H9 (cell line): ENCODE measurements at regions not wholly inside any gene's neighbourhood (a gene's known extent, or its start where the extent isn't known, plus 50 kb on each side); places are given as distances from the start of the nearest gene placed in this dataset.

Source experiments
- DNase-seq: peaks from one replicate; pipeline ENCODE4 v3.0.0-alpha.2; 2017
- H2AFZ ChIP-seq: one replicate; pipeline ENCODE4 v1.6.1; 2013; ENCODE audit warnings: mild to moderate bottlenecking, low read length, control low read depth, moderate library complexity
- H2AK5ac ChIP-seq: 2 replicates; pipeline ENCODE4 v1.6.1; 2013; ENCODE audit warnings: low read length, control low read depth, mixed read lengths; ENCODE audit not compliant: insufficient read length
- H2BK120ac ChIP-seq: one replicate; pipeline ENCODE4 v1.6.1; 2013; ENCODE audit warnings: low read depth, mild to moderate bottlenecking, low read length, control low read depth, inconsistent platforms; ENCODE audit not compliant: poor library complexity, severe bottlenecking
- H2BK12ac ChIP-seq: 2 replicates; pipeline ENCODE4 v1.6.1; 2013; ENCODE audit warnings: low read length, control low read depth, mixed read lengths, low read depth; ENCODE audit not compliant: insufficient read length
- H2BK15ac ChIP-seq: 2 replicates; pipeline ENCODE4 v1.6.1; 2013; ENCODE audit warnings: low read depth, low read length, control low read depth
- H2BK20ac ChIP-seq: one replicate; pipeline ENCODE4 v1.6.1; 2013; ENCODE audit warnings: low read depth, mild to moderate bottlenecking, low read length, control low read depth, inconsistent platforms; ENCODE audit not compliant: poor library complexity, severe bottlenecking
- H2BK5ac ChIP-seq: 2 replicates; pipeline ENCODE4 v1.6.1; 2013; ENCODE audit warnings: low read length, control low read depth, mixed read lengths; ENCODE audit not compliant: insufficient read length
- H3K14ac ChIP-seq: 2 replicates; pipeline ENCODE4 v1.6.1; 2013; ENCODE audit warnings: low read length, control low read depth; ENCODE audit not compliant: insufficient read depth
- H3K18ac ChIP-seq: 2 replicates; pipeline ENCODE4 v1.6.1; 2013; ENCODE audit warnings: low read depth, mild to moderate bottlenecking, mixed read lengths, low read length, control low read depth; ENCODE audit not compliant: insufficient read length
- H3K23ac ChIP-seq: 2 replicates; pipeline ENCODE4 v1.6.1; 2013; ENCODE audit warnings: low read length, control low read depth, mixed read lengths, low read depth; ENCODE audit not compliant: insufficient read length
- H3K23me2 ChIP-seq: 2 replicates; pipeline ENCODE4 v1.6.1; 2013; ENCODE audit warnings: low read depth, mild to moderate bottlenecking, mixed read lengths, low read length, control low read depth; ENCODE audit not compliant: insufficient read length, poor library complexity, severe bottlenecking
- H3K27ac ChIP-seq: 2 replicates; pipeline ENCODE4 v1.5.1; 2013; ENCODE audit warnings: low read length, control low read depth, mixed read lengths, low read depth; ENCODE audit not compliant: insufficient read length
- H3K27me3 ChIP-seq: 2 replicates; pipeline ENCODE4 v1.6.1; 2013; ENCODE audit warnings: low read length, control low read depth, inconsistent platforms; ENCODE audit not compliant: insufficient read depth
- H3K4ac ChIP-seq: 2 replicates; pipeline ENCODE4 v1.6.1; 2013; ENCODE audit warnings: low read depth, mild to moderate bottlenecking, control low read depth, inconsistent platforms, low read length, moderate library complexity
- H3K4me1 ChIP-seq: 2 replicates; pipeline ENCODE4 v1.6.1; 2013; ENCODE audit warnings: low read length, control low read depth, inconsistent platforms; ENCODE audit not compliant: insufficient read depth
- H3K4me2 ChIP-seq: 2 replicates; pipeline ENCODE4 v1.6.1; 2013; ENCODE audit warnings: low read length, control low read depth, mixed read lengths; ENCODE audit not compliant: insufficient read length, insufficient read depth
- H3K56ac ChIP-seq: 2 replicates; pipeline ENCODE4 v1.6.1; 2013; ENCODE audit warnings: low read depth, mild to moderate bottlenecking, mixed read lengths, low read length, control low read depth; ENCODE audit not compliant: insufficient read length
- H3K79me1 ChIP-seq: 2 replicates; pipeline ENCODE4 v1.6.1; 2013; ENCODE audit warnings: low read depth, mild to moderate bottlenecking, moderate library complexity, low read length, control low read depth, inconsistent platforms; ENCODE audit not compliant: insufficient read depth, poor library complexity, severe bottlenecking
- H3K79me2 ChIP-seq: 2 replicates; pipeline ENCODE4 v1.6.1; 2013; ENCODE audit warnings: low read length, control low read depth, inconsistent platforms; ENCODE audit not compliant: insufficient read depth
- H3K9ac ChIP-seq: 2 replicates; pipeline ENCODE4 v1.6.1; 2013; ENCODE audit warnings: low read length, control low read depth, mixed read lengths; ENCODE audit not compliant: insufficient read length; ENCODE audit errors: extremely low read depth
- H3K9me3 ChIP-seq: one replicate; pipeline ENCODE4 v1.6.1; 2013; ENCODE audit warnings: low read depth, low read length, inconsistent platforms; ENCODE audit not compliant: control insufficient read depth
- H3T11ph ChIP-seq: one replicate; pipeline ENCODE4 v1.6.1; 2013; ENCODE audit warnings: mild to moderate bottlenecking, low read length, control low read depth, inconsistent platforms
- H4K20me1 ChIP-seq: one replicate; pipeline ENCODE4 v1.6.1; 2013; ENCODE audit not compliant: control insufficient read depth, insufficient read length, insufficient read depth
- H4K5ac ChIP-seq: 2 replicates; pipeline ENCODE4 v1.6.1; 2013; ENCODE audit warnings: low read depth, mild to moderate bottlenecking, mixed read lengths, low read length, control low read depth; ENCODE audit not compliant: insufficient read length
- H4K8ac ChIP-seq: replicated peaks from 2 replicates; pipeline ENCODE4 v1.6.1; 2013; ENCODE audit warnings: low read length, control low read depth, mixed read lengths, low read depth; ENCODE audit not compliant: insufficient read length
- H4K91ac ChIP-seq: 2 replicates; pipeline ENCODE4 v1.6.1; 2013; ENCODE audit warnings: low read depth, mild to moderate bottlenecking, moderate library complexity, mixed read lengths, low read length, control low read depth; ENCODE audit not compliant: insufficient read length
- H3K27ac Mint-ChIP-seq, 3 experiments: 2 replicates in 2 of 3; 3 replicates in 1 of 3; pipeline ENCODE4 v1.8.0; 2020 to 2021; ENCODE audit warnings: mixed read lengths in 3 of 3, mild to moderate bottlenecking in 1 of 3, moderate library complexity in 1 of 3
- H3K27me3 Mint-ChIP-seq: 2 replicates; pipeline ENCODE4 v1.8.0; 2021; ENCODE audit warnings: low read depth, mild to moderate bottlenecking, moderate library complexity, mixed read lengths
- H3K36me3 Mint-ChIP-seq, 3 experiments: 2 replicates in 2 of 3; 3 replicates in 1 of 3; pipeline ENCODE4 v1.8.0; 2020 to 2021; ENCODE audit warnings: low read depth in 3 of 3, mixed read lengths in 3 of 3; ENCODE audit not compliant: insufficient read depth in 1 of 3
- H3K4me1 Mint-ChIP-seq, 2 experiments: 2 replicates each; pipeline ENCODE4 v1.8.0; 2020; ENCODE audit warnings: mixed read lengths in 2 of 2
- H3K4me3 Mint-ChIP-seq, 2 experiments: 2 replicates in 1 of 2; 3 replicates in 1 of 2; pipeline ENCODE4 v1.8.0; 2020 to 2021; ENCODE audit warnings: mild to moderate bottlenecking in 2 of 2, mixed read lengths in 2 of 2, moderate library complexity in 1 of 2
- H3K9me3 Mint-ChIP-seq, 2 experiments: 2 replicates in 1 of 2; 3 replicates in 1 of 2; pipeline ENCODE4 v1.8.0; 2020; ENCODE audit warnings: mild to moderate bottlenecking in 2 of 2, mixed read lengths in 2 of 2, moderate library complexity in 1 of 2
- WGBS: extraction: QIAGEN DNeasy Blood & Tissue Kit; methylation state at CpG from one replicate; pipeline ENCODE4 v1.1.7; 2013; ENCODE audit warnings: missing lambda C conversion rate, low lambda C conversion rate, mixed read lengths; ENCODE audit not compliant: insufficient read length; ENCODE audit errors: extremely low coverage; 5-methylcytosine and 5-hydroxymethylcytosine counted together
- TF ChIP-seq, protein P1 (sequence below): fragments of 200-600 bp; sonication (generic); conservative IDR thresholded peaks from 3 replicates; pipeline ENCODE4 v1.8.0; 2021; ENCODE audit warnings: antibody characterized with exemption, mild to moderate bottlenecking

DNA sequence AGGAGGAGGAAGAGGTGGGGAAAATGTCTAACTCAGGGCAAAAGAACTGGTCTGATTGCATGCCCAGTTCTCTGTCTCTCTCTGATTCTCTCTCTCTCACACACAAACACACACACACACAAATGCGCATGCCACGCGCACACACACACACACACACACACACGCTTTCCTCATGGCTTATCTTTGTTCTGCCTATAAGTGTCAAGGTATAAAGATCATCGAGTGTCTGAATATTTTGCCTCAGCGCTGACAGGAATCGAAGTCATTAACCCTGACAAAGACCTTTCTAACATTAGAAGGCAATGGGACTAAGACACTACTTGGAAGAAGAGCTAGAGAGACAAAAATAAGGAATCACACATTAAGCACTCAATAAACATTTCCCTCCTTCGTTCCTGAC lies 497.1 kb upstream of the KLHL29 start:
- no peak overlapping the region for H2BK12ac ChIP-seq
- no peak overlapping the region for H2BK15ac ChIP-seq
- H3K36me3 Mint-ChIP-seq, result peaks cover 4 to 18% (median 8%) of the 10 kb centered on the region in 3 experiments
- H3K4ac ChIP-seq, result no peak overlapping the region
- no peak overlapping the region for H2BK5ac ChIP-seq
- H3K9me3 Mint-ChIP-seq, result peaks cover 5 to 6% of the 10 kb centered on the region in 2 experiments; a peak in 4 of 5 replicates
- no peaks in the 10 kb centered on the region for H3K27me3 Mint-ChIP-seq
- no peaks in the 10 kb centered on the region for H3K23me2 ChIP-seq
- H3K14ac ChIP-seq, result no peak overlapping the region
- DNase-seq, result no peak
- H3K9me3 ChIP-seq, result no peaks in the 10 kb centered on the region
- no peak overlapping the region; a peak in 1 of 7 replicates for H3K27ac Mint-ChIP-seq
- no peak overlapping the region for H2AK5ac ChIP-seq
- H3T11ph ChIP-seq, result no peak overlapping the region
- H3K4me1 ChIP-seq, result peaks cover 11% of the 10 kb centered on the region; the same call in 1 of the 2 replicates
- no peak overlapping the region for H2AFZ ChIP-seq
- H3K9ac ChIP-seq, result no peak overlapping the region
- H4K8ac ChIP-seq, result no peak overlapping the region
- no CpG with 5 or more reads among the region's 8 CpGs for WGBS
- no peak overlapping the region for H3K4me3 Mint-ChIP-seq
- no peaks in the 10 kb centered on the region for H4K20me1 ChIP-seq
- no peak overlapping the region for H2BK120ac ChIP-seq
- no peak overlapping the region for H3K4me2 ChIP-seq
- TF ChIP-seq, protein P1, sequence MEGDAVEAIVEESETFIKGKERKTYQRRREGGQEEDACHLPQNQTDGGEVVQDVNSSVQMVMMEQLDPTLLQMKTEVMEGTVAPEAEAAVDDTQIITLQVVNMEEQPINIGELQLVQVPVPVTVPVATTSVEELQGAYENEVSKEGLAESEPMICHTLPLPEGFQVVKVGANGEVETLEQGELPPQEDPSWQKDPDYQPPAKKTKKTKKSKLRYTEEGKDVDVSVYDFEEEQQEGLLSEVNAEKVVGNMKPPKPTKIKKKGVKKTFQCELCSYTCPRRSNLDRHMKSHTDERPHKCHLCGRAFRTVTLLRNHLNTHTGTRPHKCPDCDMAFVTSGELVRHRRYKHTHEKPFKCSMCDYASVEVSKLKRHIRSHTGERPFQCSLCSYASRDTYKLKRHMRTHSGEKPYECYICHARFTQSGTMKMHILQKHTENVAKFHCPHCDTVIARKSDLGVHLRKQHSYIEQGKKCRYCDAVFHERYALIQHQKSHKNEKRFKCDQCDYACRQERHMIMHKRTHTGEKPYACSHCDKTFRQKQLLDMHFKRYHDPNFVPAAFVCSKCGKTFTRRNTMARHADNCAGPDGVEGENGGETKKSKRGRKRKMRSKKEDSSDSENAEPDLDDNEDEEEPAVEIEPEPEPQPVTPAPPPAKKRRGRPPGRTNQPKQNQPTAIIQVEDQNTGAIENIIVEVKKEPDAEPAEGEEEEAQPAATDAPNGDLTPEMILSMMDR, result no peak
- H4K5ac ChIP-seq, result no peak overlapping the region
- H4K91ac ChIP-seq, result no peak overlapping the region
- no peaks in the 10 kb centered on the region for H3K79me2 ChIP-seq
- no peaks in the 10 kb centered on the region for H3K27me3 ChIP-seq
- H3K79me1 ChIP-seq, result no peaks in the 10 kb centered on the region
- peaks cover 41 to 48% of the 10 kb centered on the region in 2 experiments for H3K4me1 Mint-ChIP-seq
- H3K18ac ChIP-seq, result no peak overlapping the region
- no peak overlapping the region for H3K23ac ChIP-seq
- H2BK20ac ChIP-seq, result no peak overlapping the region
- H3K27ac ChIP-seq, result no peak overlapping the region
- no peak overlapping the region for H3K56ac ChIP-seq
